NCI-H69 (cell line): ENCODE measurements at regions not wholly inside any gene's neighbourhood (a gene's known extent, or its start where the extent isn't known, plus 50 kb on each side); places are given as distances from the start of the nearest gene placed in this dataset.
A peak's percentile ranks its signal among the peaks of the same experiment; 100 is the strongest.
"Not testable (repeated sequence)": the region's sequence is repeated elsewhere in the genome, so short reads cannot be mapped to it uniquely, and the experiment has no call there.

Source experiments
- DNase-seq: peaks from one replicate; lab custom pipeline; 2025; lab: John Stamatoyannopoulos, UW

- no peak for DNase-seq
Measured at GRCh38 chr3:163821841-163822240, 1256.5 kb downstream of the SI start.

DNA sequence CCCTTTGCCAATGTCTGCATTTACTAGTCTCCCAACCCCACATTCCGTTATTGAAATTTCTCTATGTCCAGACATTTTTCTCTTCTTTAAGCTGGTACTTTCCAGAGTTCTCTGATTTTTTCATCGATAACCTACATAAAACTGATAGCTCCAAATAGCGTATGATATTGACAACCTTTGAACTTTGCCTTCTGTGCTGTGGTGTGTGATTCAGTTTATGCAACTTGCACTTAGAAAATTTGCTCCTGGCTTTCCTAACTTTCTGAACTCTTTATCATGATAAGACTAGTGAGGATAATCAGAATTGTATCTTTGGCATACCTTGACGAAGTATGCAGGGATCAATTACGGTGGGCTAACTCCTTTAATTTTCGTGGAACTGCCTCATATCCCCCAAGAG is 1261.3 kb downstream of the SI start:
- no peak for DNase-seq

DNA sequence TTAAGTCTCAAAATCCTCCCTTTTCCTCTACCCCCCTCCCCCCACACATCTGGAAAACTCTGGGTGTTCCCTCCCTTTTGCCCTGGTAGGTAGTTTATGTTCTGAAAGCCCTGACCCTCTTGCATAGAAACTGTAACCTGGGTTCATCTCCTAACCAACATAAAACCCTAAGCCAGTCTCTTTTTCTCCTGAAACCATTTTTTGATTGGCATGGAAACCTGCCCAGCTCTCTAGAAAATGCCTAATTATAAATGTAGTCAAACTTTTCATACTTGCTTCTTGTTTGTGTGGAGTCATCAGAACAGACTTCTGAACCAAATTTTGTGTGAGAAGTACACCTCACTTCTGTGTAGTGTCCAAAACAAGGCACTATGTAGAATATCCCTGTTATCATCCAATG is 1264.4 kb downstream of the SI start:
- DNase-seq, result no peak

GRCh38 chr3:163812006-163812405 is 1266.3 kb downstream of the SI start:
- no peak for DNase-seq

GRCh38 chr3:163809540-163809993 is 1268.7 kb downstream of the SI start:
- DNase-seq, result no peak

DNA sequence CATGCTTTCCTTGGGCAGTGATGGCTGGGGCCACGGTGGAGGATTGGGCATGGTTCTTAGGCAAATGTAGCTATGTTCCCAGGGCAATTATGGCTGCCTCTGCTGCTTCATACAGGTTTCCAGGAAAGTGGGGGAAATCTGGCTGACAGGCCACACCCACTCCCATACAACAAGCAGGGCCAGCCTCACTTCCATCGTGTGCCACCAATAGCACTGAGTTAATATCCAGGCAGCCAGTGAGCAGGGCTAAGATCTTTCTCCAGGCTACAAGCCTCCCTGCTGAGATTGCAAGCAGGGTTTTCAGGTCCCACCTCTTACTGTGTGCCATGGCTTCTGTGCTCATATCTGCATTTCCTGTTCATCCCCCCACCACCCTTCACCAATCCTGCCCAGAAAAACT is 1291.9 kb downstream of the SI start:
- DNase-seq, result no peak

GRCh38 chr3:163785693-163786092 is 1292.6 kb downstream of the SI start:
- peak; percentile 48 for DNase-seq

DNA sequence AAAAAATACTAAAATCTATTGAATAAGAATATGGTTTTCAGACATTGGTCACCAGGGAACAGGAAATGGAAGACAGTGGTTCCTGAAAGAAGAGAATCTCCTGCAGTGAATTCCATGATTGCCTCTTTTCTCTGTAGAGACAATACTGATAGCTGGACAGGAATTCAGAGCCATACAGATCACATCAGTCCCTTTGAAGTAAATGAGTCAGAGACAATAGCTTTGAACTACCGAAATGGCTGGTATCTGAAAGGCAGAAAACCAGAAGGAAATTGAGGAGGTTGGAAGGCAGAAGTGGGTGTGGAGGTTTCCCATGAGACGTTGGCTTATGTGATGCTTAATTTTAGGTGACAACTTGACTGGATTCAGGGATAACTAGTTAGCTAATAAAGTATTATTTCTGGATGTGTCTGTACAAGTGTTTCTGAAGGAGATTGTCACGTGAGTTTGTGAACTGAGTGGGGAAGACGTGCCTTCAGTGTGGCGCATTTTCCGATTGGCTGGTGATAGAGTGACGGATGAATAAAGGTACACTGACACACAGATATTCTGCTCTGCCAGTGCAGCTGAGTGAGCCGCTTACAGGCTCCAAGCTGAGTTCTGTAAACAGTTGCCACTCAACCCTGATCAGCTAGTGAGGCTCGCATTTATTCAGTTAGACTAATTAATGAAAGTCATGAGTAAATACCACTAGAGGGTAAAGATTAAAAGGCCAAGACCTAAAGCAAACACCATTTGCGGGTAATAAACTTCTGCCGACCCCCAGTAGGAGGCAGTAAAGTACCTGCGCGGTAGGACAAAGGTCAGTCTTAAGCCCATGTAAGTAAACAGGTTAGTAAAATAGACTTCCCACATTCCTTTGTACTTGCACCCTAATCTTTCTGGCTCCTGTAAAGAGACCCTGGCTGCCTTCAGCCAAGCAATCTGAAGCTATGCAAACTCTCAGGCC is 1298.6 kb downstream of the SI start:
- peak; percentile 42 for DNase-seq

- no peak for DNase-seq
Measured at GRCh38 chr3:163776743-163777142, 1301.6 kb downstream of the SI start.

DNA sequence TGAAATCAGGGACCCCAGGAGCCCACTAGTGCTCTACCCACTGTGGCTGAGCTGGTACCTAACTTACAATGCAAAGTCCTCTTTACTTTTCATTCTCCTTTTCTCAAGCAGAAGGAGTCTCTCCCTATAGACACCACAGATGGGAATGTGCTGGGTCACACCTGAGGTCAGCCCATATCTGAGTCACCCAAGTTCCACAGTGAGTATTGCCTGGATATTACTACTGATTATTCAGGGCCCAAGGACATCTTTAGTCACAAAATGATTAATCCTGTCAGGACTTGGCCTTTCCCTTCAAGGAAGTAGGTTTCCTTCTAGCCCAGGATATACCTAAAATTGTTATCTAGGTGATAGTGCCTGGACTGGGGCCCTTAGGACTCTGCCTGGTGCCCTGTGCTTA is 1305.2 kb downstream of the SI start:
- no peak for DNase-seq

- no peak for DNase-seq
Measured at GRCh38 chr3:163768048-163768447, 1310.2 kb downstream of the SI start.

DNA sequence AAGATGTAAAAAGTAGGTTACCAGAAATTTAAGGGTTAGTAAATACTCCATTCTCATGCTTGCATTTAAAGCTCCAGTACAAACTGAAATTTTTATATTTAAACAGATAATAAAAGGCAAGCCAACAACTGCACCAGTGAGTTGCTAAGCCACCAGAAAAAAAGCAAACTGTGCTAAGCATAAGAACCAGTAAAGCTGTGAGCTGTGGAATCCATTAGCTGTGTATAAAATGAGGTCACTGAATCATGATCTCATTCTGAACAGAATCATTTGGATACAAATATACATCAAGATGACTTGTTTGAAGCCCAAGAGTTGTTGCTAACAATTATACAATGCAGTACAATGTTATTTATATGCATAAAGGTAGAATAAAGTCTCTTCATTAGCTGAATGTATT is 1312.2 kb downstream of the SI start:
- DNase-seq, result peak; percentile 4

DNA sequence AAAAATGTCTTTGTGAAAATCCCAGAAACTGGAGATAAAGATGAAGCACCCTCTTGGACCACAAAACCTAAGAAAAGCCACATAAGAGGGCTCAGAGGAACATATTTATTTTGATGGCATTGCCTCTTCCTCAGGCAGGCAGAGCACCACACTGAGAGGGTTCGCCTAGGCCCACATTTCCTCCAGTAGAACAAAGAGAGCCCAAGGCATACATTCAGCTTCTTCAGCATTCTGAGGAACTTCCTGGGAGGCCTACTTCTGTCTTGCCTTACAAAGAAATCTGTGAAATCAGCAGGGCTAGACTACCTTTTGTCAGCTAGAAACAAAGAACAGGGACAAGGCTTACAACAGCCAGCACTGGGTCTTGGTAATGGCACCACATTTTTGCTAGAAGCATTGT is 1325.3 kb downstream of the SI start:
- no peak for DNase-seq

GRCh38 chr3:163745204-163745603 is 1333.1 kb downstream of the SI start:
- no peak for DNase-seq

GRCh38 chr3:163735394-163735793 is 1342.9 kb downstream of the SI start:
- DNase-seq, result no peak

DNA sequence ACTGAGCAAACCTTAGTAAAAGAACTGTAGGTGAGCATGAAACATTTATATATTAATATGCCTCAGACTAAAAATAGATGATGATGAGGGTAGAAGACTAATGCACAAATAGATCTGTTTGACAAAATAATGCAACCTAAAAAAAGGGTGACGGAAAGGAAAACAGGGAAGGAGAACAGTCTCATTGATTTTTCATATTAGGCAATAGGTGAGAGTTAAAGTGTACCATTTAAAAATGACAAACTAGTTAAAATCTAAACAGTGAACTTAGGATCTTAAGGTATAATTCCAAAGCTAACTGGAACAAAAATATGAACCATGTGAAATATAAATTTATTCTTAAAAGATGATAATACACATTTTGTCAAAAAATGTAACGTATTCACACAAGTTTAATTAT is 1347.6 kb downstream of the SI start:
- no peak for DNase-seq

DNA sequence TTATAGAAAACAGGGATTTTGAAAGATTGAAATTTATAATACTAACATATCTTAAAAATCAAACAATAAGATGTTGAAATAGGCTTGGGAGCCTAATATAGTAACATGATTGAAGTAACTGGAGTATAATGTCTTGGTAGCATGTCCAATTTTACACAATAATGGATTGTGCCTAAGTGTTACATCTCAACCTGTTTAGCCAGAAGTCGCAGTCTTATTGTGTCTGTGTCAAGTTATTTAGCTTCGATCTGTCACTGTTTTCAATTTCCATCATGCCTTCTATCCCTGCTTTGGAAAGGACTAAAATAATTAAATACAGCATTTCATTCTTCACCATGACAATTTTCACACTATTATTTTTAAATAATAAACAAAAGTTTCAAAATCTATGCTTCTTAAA is 1352.2 kb downstream of the SI start:
- no peak for DNase-seq

DNA sequence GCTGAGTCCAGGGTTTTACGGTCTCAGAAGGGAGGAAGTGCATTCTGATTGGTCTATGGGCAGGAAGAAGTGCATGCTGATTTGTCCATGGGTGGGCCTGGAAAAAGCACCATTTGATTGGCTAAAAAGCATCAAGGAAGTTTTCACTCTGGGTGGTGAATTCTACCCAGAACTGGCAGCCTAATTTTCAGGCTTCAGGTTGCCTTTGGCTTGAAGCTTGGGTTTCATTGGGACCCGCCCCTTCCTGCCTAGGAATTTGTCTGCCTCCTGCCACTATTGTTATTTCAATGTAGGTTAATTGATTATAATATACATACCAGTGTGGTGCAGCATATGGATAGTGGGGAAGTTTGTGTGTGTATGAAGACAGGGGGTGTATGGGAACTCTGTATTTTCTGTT is 1355.9 kb downstream of the SI start:
- DNase-seq, result no peak

GRCh38 chr3:163721596-163721995 is 1356.7 kb downstream of the SI start:
- no peak for DNase-seq

DNA sequence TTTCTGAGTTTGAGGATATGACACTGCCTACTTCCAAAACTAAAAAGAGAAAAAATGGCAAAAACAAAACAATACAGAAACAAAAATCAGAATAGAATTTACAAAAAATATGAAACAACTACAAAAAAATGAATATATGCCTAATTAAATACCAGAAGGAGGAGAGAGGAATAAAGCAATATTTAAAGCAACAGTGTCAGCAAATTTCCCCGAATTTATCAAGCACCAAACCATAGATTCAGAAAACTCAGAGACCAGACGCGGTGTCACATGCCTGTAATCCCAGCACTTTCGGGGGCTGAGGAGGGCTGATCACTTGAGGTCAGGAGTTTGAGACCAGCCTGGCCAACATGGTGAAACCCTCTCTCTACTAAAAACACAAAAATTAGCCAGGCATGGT is 1360.9 kb downstream of the SI start:
- no peak for DNase-seq

DNA sequence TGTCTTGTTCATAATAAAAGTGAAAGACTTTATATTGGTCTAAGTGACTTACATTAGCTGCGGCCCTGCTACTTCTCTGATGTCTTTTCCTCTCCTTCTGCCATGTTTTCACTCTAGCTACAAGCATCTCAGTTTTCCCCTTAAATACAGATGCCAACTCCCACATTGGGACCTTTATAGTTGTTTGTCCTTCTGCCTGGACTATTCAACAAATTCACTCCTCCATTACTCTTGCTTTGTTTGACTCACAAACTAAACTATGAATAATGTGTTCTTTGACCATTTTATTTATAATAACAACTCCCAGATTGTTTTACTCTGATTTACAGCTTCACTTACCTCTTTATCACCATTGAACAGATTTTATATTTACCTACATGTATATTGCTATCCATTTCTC is 1369.9 kb downstream of the SI start:
- DNase-seq, result no peak

- no peak for DNase-seq
Measured at GRCh38 chr3:163707659-163708058, 1370.6 kb downstream of the SI start.

DNA sequence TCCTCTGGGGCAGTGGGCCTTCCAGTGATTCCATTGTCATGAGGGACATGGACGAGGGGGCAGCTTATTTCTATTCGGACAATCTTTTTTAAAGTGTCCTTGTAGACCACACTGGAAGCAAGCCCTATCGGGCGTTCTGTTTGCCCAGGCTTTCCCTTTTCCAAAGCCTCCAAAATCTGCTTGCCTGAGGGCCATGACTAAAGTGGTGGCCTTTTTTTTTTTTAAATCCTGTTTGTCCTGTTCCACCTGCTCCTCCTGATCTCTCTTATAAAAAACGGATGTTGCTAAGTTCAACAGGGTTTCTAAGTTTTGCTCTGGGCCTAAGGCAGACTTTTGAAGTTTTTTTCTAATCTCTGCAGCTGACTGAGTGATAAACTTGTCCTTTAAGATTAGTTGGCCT is 1380.1 kb downstream of the SI start:
- DNase-seq, result not testable (repeated sequence)

DNA sequence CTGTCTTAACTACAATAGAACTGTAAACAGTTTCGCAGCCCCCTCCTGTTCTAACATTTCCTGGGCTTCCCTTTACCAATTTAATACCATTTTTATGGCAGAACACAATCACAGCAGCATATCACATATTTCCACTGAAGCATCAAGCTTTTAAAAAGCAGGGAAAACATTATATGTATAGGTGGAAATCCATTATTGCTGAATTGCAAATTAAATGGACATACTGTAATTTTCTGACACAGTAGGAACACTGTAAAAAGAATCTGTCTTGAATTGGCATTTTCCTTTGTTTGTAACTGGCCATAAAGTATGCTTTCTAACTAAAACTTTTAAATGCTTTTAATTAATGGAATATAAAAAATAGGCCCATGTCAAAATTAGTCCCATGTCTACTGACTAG is 1385.8 kb downstream of the SI start:
- DNase-seq, result peak; percentile 7
